Activated CD4-positive, alpha-beta T cell treated with anti-CD3 and anti-CD28 coated beads, Interleukin-2, amount 50 U/mL, for 4 hours (primary cell): ENCODE measurements at regions not wholly inside any gene's neighbourhood (a gene's known extent, or its start where the extent isn't known, plus 50 kb on each side); places are given as distances from the start of the nearest gene placed in this dataset.

Experiments used
- DNase-seq, 2 experiments: peaks; one replicate each; pipeline ENCODE4 v3.0.0-alpha.2; 2020

GRCh38 chr3:132196113-132196512 is 121.1 kb upstream of the ACP3 start:
- DNase-seq = no peak

- DNase-seq = no peak
These were observed 118.7 kb upstream of the ACP3 start for GRCh38 chr3:132198516-132198915.

- DNase-seq = no peak
These were observed 117.8 kb upstream of the ACP3 start for GRCh38 chr3:132199451-132199850.

GRCh38 chr3:132202586-132202985 is 114.6 kb upstream of the ACP3 start:
- DNase-seq = no peak

GRCh38 chr3:132203889-132204596 is 113.2 kb upstream of the ACP3 start:
- DNase-seq = no peak

GRCh38 chr3:132205609-132206008 is 111.6 kb upstream of the ACP3 start:
- DNase-seq = no peak

GRCh38 chr3:132209855-132210254 is 107.4 kb upstream of the ACP3 start:
- DNase-seq = no peak

GRCh38 chr3:132210476-132211346 is 106.5 kb upstream of the ACP3 start:
- peak in 1 of 2 experiments; percentile 1 for DNase-seq

- DNase-seq = no peak
These were observed 105.3 kb upstream of the ACP3 start for GRCh38 chr3:132211896-132212295.

- no peak for DNase-seq
These were observed 98.1 kb upstream of the ACP3 start for GRCh38 chr3:132218817-132219755.

- no peak for DNase-seq
These were observed 96.2 kb upstream of the ACP3 start for GRCh38 chr3:132220986-132221385.

GRCh38 chr3:132222868-132223538 is 94.2 kb upstream of the ACP3 start:
- DNase-seq = no peak

GRCh38 chr3:132225664-132226063 is 91.5 kb upstream of the ACP3 start:
- no peak for DNase-seq

- DNase-seq = no peak
These were observed 88.3 kb upstream of the ACP3 start for GRCh38 chr3:132228923-132229322.

- DNase-seq = no peak
These were observed 87.6 kb upstream of the ACP3 start for GRCh38 chr3:132229641-132230040.

- no peak for DNase-seq
These were observed 86.8 kb upstream of the ACP3 start for GRCh38 chr3:132230156-132231000.

GRCh38 chr3:132231633-132232032 is 85.6 kb upstream of the ACP3 start:
- no peak for DNase-seq

- DNase-seq = no peak
These were observed 84.9 kb upstream of the ACP3 start for GRCh38 chr3:132232231-132232792.

GRCh38 chr3:132236701-132237651 is 80.2 kb upstream of the ACP3 start:
- no peak for DNase-seq

- DNase-seq = no peak
These were observed 79.6 kb upstream of the ACP3 start for GRCh38 chr3:132237652-132238032.
